NCI-H1105 treated with DMSO at 0.1 percent for 48 hours (cell line): ENCODE measurements at regions not wholly inside any gene's neighbourhood (a gene's known extent, or its start where the extent isn't known, plus 50 kb on each side); places are given as distances from the start of the nearest gene placed in this dataset.
"Not testable (repeated sequence)": the region's sequence is repeated elsewhere in the genome, so short reads cannot be mapped to it uniquely, and the experiment has no call there.

Experiments
- DNase-seq: peaks from one replicate; lab custom pipeline; 2025; lab: John Stamatoyannopoulos, UW

DNA sequence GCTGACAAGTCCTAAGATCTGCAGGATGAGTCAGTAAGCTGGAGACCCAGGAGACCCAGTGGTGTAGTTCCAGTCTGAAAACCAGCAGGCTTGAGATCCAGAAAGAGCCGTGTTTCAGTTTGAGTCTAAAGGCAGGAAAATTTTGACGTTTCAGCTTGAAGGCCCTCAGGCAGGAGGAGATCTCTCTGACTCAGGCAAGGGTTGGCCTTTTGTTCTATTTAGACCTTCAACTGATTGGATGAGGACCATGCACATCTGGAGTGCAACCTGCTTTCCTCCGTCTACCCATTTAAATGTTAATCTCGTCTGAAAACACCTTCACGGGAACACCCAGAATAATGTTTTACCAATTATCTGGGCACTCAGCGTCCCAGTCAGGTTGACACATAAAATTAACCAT, 69.5 kb downstream of the NPIPA7 start:
- DNase-seq: not testable (repeated sequence)

DNA sequence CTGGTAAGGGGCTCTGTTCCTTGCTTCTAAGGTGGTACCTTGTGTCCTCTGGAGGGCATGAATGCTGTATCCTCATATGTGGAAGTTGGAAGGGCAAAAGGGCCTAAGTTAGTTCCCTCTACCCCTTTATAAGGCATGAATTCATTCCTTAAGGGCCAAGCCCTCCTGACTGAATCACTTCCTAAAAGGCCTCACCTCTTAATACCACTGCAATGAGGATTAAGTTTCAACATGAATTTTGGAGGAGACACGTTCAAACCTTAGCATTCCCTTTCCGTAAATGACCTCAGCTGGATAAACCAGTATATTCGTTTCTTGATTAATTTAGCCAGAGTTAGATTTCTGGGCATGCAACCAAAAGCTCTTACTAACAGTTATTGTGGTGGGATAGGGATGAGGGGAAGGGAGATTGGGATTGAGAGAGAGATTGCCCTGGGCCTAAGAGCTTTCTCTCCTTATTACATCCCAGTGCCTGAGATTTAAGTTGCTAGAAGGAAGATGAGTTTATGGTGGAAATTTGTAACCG, 70.8 kb downstream of the NPIPA7 start:
- DNase-seq: not testable (repeated sequence)

DNA sequence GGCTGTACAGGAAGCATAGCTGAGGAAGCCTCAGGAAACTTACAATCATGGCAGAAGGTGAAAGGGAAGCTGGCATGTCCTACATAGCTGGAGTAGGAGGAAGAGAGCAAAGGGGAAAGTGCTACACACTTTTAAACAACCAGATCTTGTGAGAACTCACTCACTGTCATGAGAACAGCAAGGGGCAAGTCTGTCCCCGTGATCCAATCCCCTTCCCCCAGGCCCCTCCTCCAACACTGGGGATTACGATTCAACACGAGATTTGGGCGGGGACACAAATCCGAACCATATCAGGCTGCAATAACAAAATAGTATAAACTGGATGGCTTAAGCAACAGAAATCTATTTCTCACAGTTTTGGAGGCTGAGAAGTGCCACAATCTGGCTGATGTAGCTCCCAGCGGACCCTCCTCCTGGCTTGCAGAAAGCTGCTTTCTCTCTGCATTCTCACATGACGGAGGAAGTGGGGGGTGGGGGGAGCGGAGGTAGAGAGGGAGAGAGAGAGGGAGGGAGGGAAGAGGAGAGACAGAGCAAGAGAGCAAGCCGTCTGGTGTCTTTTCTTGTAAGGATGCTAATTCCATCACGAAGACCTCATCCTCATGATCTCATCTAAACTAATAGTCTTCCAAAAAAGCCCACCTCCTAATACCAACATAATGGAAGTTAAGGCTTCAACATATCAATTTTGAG, 72.9 kb downstream of the NPIPA7 start:
- not testable (repeated sequence) for DNase-seq

- DNase-seq: not testable (repeated sequence)
These were observed 79.6 kb downstream of the NPIPA7 start for GRCh38 chr16:16458579-16458978.

- DNase-seq: not testable (repeated sequence)
These were observed 84.9 kb downstream of the NPIPA7 start for GRCh38 chr16:16463792-16464191.

- DNase-seq: not testable (repeated sequence)
These were observed 110.0 kb downstream of the NPIPA7 start for GRCh38 chr16:16488919-16489318.

DNA sequence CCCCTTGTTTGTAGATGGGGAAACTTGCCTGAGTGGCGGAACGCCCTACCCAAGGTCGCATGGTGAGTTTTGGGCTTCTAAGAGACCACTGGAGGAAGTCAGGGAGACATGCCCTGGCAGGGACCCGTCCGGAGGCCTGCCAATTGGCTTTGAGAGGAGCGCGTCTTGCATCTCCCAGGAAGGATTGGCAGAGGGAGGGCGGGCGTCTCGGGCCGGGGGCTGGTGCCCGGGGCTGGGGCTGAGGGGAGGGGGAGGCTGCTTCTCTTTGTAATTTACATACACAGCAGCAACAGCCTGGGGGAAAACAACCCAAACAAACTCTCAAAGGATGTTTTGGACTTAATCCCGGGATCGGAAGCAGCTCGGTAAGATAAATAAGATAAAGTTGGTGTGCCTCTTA, 110.5 kb downstream of the NPIPA7 start:
- not testable (repeated sequence) for DNase-seq

GRCh38 chr16:16494114-16494513, 115.2 kb downstream of the NPIPA7 start:
- not testable (repeated sequence) for DNase-seq

DNA sequence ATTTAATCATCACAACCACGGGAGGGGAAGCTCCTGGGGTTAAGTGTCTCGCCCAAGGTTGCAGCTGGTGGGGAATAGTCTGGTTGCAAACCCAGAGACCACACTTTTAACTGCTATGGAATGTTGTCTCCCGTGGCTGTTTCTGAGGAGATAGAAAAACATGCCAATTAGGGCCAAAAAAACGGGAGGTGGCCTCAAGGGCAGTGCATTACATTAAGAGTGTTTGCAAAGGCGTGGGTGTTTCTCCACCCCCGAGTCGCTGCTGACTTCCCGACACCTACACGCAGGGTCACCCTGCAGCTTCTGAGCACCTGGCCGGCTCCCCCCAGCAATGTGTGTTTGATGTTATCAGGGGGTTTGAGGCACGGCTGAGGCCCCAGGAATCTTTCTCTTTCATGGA, 116.1 kb downstream of the NPIPA7 start:
- DNase-seq: not testable (repeated sequence)

GRCh38 chr16:16499875-16500274, 120.9 kb downstream of the NPIPA7 start:
- DNase-seq: not testable (repeated sequence)

GRCh38 chr16:16507041-16507440, 128.1 kb downstream of the NPIPA7 start:
- DNase-seq: not testable (repeated sequence)

- not testable (repeated sequence) for DNase-seq
These were observed 129.4 kb downstream of the NPIPA7 start for GRCh38 chr16:16508344-16508743.

DNA sequence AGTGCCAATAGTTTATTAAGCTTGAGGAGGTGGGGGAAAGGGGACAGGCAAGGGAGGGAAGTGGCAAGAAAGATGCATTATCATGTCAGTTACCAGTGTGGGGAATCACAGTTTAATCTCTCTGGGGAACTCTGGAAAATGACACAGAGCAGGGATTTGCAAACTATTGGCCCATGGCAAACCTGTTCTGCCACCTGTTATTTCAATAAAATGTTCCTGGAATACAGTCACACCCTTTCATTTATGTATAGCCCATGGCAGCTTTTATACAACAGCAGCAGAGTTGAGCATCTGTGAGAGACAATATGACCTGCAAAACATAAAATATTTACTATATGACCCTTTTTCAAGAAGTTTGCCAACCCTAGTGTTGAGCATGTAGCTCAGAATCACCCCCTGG, 140.5 kb downstream of the NPIPA7 start:
- DNase-seq: not testable (repeated sequence)

- not testable (repeated sequence) for DNase-seq
These were observed 142.5 kb downstream of the NPIPA7 start for GRCh38 chr16:16521239-16522002.

- not testable (repeated sequence) for DNase-seq
These were observed 148.1 kb downstream of the NPIPA7 start for GRCh38 chr16:16526998-16527397.

- DNase-seq: not testable (repeated sequence)
These were observed 151.8 kb downstream of the NPIPA7 start for GRCh38 chr16:16530744-16531143.

DNA sequence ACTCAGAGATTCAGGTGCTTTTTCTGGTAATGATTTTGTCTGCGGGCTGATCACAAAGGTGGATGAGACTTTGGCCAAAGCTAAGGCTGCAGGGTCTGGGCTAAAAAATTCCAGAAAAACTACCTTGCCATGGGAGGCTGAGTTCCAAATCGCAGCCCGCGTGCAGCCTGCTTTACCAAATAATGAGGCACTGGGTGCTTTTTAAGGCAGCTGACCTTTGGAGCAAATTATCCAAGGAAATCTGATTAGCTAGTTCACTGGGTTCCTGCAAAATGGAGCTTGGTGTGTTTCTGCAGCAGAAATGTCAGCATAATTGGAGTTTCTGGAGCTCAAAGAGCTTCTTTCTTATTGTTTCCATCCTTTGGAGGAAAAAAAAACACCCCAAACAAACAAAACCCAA, 156.6 kb downstream of the NPIPA7 start:
- not testable (repeated sequence) for DNase-seq

DNA sequence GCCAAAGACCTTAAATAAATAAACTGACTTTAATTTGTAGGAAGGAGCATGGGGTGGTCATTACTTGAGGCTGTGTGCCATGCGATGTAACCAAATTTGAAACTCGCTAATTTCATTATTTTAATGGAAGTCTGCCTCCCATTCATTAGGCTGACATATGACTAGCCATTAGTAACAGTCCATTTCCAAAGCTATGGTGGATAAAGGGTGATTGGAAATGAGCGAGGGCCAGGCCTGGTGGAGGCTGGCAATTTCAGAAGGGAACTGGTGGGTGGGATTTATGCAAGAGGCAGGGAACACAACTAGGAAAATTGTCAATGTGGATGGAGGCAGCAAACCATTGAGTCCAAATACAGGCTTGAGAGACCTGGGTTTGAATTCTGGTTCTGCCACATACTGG, 157.2 kb downstream of the NPIPA7 start:
- not testable (repeated sequence) for DNase-seq

GRCh38 chr16:16549710-16550109, 170.8 kb downstream of the NPIPA7 start:
- not testable (repeated sequence) for DNase-seq

- not testable (repeated sequence) for DNase-seq
These were observed 171.9 kb downstream of the NPIPA7 start for GRCh38 chr16:16550824-16551223.

DNA sequence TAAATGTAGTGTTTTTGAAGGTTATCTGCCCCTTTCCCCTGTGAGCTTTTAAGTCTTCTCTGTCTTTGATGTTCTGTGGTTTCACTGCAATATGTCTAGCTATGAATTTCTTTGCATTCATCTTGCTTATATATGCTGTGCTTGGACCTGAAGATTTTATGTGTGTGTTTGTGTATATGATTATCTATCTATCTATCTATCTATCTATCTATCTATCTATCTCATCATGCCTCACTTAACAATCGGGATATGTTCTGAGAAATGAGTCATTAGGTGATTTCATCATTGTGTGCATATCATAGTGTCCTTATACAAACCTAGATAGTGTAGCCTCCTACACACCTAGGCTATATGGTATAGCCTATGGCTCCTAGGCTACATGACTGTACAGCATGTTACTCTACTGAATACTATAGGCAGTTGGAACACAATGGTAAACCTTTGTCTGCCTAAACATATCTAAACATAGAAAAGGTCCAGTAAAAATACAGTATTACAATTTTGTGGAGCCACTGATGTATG, 173.9 kb downstream of the NPIPA7 start:
- not testable (repeated sequence) for DNase-seq

GRCh38 chr16:16559179-16559740, 180.3 kb downstream of the NPIPA7 start:
- not testable (repeated sequence) for DNase-seq
